GM12874 (cell line): ENCODE measurements at regions not wholly inside any gene's neighbourhood (a gene's known extent, or its start where the extent isn't known, plus 50 kb on each side); places are given as distances from the start of the nearest gene placed in this dataset.

Experiments
- TF ChIP-seq, protein P1 (sequence below): IDR thresholded peaks from 2 replicates; pipeline ENCODE4 v1.5.1; 2011; ENCODE audit warnings: low read depth, mild to moderate bottlenecking, control low read depth, low read length, moderate library complexity; ENCODE audit not compliant: insufficient read depth

DNA sequence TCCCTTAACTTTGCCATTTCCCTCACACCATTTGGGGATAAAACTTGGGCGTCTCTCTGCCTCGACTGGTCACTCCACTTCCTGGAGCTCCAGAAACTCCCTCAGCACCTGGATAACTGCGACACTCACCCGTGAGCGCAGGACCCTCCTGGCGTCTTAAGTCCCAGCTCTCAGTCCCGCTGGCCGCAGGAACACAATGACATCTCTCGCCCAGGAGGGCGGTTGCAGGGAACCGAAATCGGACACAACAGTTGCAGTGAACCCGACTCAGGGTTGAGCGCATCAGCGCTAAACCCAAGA lies 370.9 kb upstream of the SMIM31 start:
- TF ChIP-seq, protein P1, sequence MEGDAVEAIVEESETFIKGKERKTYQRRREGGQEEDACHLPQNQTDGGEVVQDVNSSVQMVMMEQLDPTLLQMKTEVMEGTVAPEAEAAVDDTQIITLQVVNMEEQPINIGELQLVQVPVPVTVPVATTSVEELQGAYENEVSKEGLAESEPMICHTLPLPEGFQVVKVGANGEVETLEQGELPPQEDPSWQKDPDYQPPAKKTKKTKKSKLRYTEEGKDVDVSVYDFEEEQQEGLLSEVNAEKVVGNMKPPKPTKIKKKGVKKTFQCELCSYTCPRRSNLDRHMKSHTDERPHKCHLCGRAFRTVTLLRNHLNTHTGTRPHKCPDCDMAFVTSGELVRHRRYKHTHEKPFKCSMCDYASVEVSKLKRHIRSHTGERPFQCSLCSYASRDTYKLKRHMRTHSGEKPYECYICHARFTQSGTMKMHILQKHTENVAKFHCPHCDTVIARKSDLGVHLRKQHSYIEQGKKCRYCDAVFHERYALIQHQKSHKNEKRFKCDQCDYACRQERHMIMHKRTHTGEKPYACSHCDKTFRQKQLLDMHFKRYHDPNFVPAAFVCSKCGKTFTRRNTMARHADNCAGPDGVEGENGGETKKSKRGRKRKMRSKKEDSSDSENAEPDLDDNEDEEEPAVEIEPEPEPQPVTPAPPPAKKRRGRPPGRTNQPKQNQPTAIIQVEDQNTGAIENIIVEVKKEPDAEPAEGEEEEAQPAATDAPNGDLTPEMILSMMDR = no peak

DNA sequence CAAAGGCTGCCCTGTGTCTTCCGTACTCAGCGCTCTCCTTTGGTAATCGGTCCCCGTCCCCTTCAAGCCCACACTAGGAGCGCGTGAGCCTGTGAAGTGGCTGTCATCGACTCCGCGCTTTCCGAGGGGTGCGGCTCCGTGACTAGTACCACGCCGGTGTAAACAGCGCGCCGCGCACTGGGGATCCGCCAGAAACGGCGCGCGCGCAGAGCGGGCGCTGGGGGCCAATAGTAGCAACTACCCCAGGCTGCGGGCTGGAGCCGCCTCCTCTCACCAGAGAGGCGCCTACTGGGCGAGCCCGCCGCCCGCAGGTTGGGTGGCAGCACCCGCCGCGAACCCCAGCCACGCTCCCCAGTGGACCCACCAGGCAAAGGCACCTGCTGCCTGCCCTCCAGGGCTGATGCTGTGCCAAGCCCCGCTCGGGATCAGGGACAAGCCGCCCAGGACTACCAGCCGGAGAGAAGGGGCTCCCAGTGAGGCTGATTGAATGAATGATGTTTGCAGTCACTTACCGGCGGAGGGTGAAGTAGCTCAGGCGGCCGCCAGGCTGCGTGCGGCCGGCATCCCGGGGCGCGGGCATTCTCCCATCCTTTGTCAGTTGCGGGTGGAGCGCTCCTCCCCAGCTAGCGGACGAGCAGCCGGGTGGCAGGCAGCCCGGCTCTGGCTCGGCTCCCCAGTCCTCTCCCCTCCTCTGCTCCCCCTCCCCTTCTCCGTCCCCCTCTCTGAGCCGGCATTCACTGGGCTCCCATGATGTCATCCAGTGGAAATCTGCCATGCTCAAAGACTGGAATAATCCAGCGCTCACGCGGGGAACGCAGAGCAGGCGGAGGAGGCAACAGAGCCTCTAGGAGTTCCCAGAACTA lies 370.3 kb upstream of the SMIM31 start:
- TF ChIP-seq, protein P1 = no peak

DNA sequence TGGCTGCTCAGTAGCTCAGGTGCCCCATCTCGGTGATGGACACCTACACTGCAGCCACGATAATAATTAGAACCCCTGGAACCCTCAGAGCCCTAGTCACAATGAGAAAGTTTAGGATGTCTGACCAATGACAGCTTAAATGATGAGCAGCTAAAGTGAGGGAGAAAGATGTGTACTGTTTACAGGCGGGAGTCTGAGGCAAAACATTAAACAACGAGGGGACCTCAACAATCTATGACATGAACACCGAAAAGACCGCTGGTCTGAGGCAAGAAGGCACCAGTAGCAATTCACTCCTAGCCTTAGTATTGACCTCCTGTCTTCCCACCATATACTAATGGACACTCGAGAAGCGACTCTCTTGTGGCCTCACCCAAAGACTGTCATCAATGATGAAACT lies 369.5 kb upstream of the SMIM31 start:
- TF ChIP-seq, protein P1 = no peak

DNA sequence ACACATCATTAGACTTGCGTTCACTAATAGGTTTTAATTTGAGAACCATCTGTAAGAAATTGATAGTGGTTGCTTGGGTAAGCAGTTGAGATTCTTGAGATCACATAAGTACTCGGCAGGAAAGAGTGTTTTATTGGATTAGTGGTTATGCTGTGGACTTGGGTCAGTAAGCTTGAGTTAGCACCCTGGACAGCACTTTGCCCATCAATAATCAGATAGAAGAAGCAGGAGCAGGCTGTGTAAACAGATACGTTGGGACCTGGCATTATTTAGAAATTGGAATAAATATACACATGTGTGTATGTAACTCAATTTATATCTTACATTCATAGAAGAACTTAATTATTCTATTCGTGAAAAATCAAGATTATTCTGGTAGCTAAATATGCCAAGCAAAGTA lies 357.5 kb upstream of the SMIM31 start:
- TF ChIP-seq, protein P1 = no peak

DNA sequence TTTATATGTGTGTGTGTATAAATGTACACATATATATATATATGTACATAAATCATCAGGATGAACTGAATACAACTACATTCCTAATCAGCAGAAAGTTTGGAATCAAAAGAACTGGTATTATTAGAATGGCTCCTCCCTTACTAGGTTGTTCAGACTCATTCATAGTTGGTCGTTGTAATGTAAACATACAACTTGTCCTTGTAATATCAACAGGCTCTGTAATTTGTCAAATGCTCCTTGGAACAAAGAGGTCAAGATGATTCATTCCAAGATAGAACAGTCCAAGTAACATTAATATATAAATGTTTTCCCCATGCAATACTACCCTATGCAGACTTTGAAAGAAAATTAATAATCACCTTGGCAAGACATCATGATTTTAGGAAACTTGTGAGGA lies 351.4 kb upstream of the SMIM31 start:
- TF ChIP-seq, protein P1 = no peak

DNA sequence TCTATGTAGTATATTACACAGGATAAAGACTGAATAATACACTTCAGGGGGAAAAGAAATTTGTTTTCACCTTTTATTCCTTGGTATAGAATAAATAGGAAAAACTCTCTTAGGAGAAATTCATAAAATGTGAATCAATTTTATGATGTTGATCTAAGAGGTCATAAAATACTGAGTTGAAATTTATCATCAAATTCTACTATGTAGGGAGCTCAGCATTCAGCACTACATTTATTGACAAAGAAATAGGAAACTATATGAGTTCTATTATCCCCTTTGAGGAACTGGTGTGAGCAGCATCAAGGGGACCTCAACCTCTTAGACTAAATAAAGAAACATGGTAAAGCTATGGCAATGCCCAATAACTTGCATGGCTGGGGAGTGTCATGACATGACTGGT lies 348.2 kb upstream of the SMIM31 start:
- TF ChIP-seq, protein P1 = no peak

DNA sequence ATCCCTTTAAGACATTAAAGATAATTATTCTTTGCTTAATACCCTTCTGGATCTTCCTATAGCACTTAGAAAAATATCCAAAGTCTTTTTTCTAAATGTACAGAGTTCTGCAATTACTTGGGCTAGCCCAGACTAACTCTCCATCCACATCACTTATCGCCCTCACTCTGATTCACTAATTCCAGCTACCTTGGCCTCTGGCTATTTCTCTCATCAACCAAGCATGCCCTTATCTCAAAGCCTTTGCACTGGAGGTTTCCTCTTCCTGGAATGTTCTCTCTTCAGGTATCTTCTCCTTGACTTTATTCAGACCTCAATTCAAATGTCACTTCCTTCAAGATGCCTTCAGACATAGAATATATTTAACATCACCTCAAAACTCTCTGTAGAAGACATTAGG lies 345.1 kb upstream of the SMIM31 start:
- TF ChIP-seq, protein P1 = no peak
